ENCODE measurements at regions not wholly inside any gene's neighbourhood (a gene's known extent, or its start where the extent isn't known, plus 50 kb on each side); places are given as distances from the start of the nearest gene placed in this dataset.
"Not testable (repeated sequence)": the region's sequence is repeated elsewhere in the genome, so short reads cannot be mapped to it uniquely, and the experiment has no call there.

GRCh38 chr11:87971354-87971753 lies 203.9 kb downstream of the RAB38 start:
- no peak for DNase-seq (ENCODE audit: low read depth in 2 of 2)

- no peak for DNase-seq (ENCODE audit: low read depth in 2 of 2)
These were observed 204.5 kb downstream of the RAB38 start for GRCh38 chr11:87970762-87971161.

GRCh38 chr11:87967459-87967858 lies 207.8 kb downstream of the RAB38 start:
- DNase-seq (ENCODE audit: low read depth in 2 of 2): no peak

GRCh38 chr11:87966694-87967093 lies 208.5 kb downstream of the RAB38 start:
- DNase-seq (ENCODE audit: low read depth in 2 of 2): no peak

GRCh38 chr11:87966216-87966615 lies 209.0 kb downstream of the RAB38 start:
- DNase-seq (ENCODE audit: low read depth in 2 of 2): no peak

- no peak for DNase-seq (ENCODE audit: low read depth in 2 of 2)
These were observed 213.6 kb downstream of the RAB38 start for GRCh38 chr11:87961606-87962005.

GRCh38 chr11:87957961-87958360 lies 217.3 kb downstream of the RAB38 start:
- no peak for DNase-seq (ENCODE audit: low read depth in 2 of 2)

- DNase-seq (ENCODE audit: low read depth in 2 of 2): no peak
These were observed 220.8 kb downstream of the RAB38 start for GRCh38 chr11:87954476-87954875.

- DNase-seq (ENCODE audit: low read depth in 2 of 2): no peak
These were observed 232.5 kb downstream of the RAB38 start for GRCh38 chr11:87942786-87943185.

GRCh38 chr11:87934182-87934581 lies 241.1 kb downstream of the RAB38 start:
- DNase-seq (ENCODE audit: low read depth in 2 of 2): no peak

GRCh38 chr11:87926250-87926970 lies 248.8 kb downstream of the RAB38 start:
- no peak for DNase-seq (ENCODE audit: low read depth in 2 of 2)

- no peak for DNase-seq (ENCODE audit: low read depth in 2 of 2)
These were observed 251.1 kb downstream of the RAB38 start for GRCh38 chr11:87924125-87924524.

- DNase-seq (ENCODE audit: low read depth in 2 of 2): no peak
These were observed 258.1 kb downstream of the RAB38 start for GRCh38 chr11:87917111-87917510.

GRCh38 chr11:87909178-87909577 lies 266.1 kb downstream of the RAB38 start:
- DNase-seq (ENCODE audit: low read depth in 2 of 2): no peak

- no peak for DNase-seq (ENCODE audit: low read depth in 2 of 2)
These were observed 267.2 kb downstream of the RAB38 start for GRCh38 chr11:87908086-87908485.

- no peak for DNase-seq (ENCODE audit: low read depth in 2 of 2)
These were observed 271.9 kb downstream of the RAB38 start for GRCh38 chr11:87903345-87903744.

GRCh38 chr11:87901341-87901740 lies 273.9 kb downstream of the RAB38 start:
- no peak for DNase-seq (ENCODE audit: low read depth in 2 of 2)

GRCh38 chr11:87897921-87898320 lies 277.3 kb downstream of the RAB38 start:
- DNase-seq (ENCODE audit: low read depth in 2 of 2): no peak

- DNase-seq (ENCODE audit: low read depth in 2 of 2): no peak
These were observed 278.2 kb downstream of the RAB38 start for GRCh38 chr11:87897071-87897470.

- DNase-seq (ENCODE audit: low read depth in 2 of 2): no peak
These were observed 280.3 kb downstream of the RAB38 start for GRCh38 chr11:87894961-87895360.

GRCh38 chr11:87892291-87892690 lies 283.0 kb downstream of the RAB38 start:
- no peak for DNase-seq (ENCODE audit: low read depth in 2 of 2)

- no peak for DNase-seq (ENCODE audit: low read depth in 2 of 2)
These were observed 286.1 kb downstream of the RAB38 start for GRCh38 chr11:87889126-87889525.

- not testable (repeated sequence) for DNase-seq (ENCODE audit: low read depth in 2 of 2)
These were observed 290.2 kb downstream of the RAB38 start for GRCh38 chr11:87885084-87885483.

- DNase-seq (ENCODE audit: low read depth in 2 of 2): no peak
These were observed 296.1 kb downstream of the RAB38 start for GRCh38 chr11:87879118-87879517.

Data from dermis microvascular lymphatic vessel endothelial cell (primary cell).